Transverse colon (tissue), 4 donors: ENCODE measurements at regions not wholly inside any gene's neighbourhood (a gene's known extent, or its start where the extent isn't known, plus 50 kb on each side); places are given as distances from the start of the nearest gene placed in this dataset.

ENCODE experiments used
- DNase-seq: peaks from one replicate; pipeline ENCODE4 v3.0.0-alpha.2; 2019
- H3K27ac ChIP-seq, 4 donors: fragments of 200-600 bp; sonication (generic); 2 replicates each; pipeline ENCODE4 v1.5.1; 2016 to 2018; ENCODE audit warnings: inconsistent platforms in 4 of 4
- H3K27me3 ChIP-seq: fragments of 200-600 bp; sonication (generic); 2 replicates; pipeline ENCODE4 v1.5.1; 2017; ENCODE audit warnings: inconsistent platforms
- H3K36me3 ChIP-seq, 4 donors: fragments of 200-600 bp; sonication (generic); 2 replicates each; pipeline ENCODE4 v1.5.1; 2017 to 2019; ENCODE audit warnings: inconsistent platforms in 4 of 4
- H3K4me1 ChIP-seq, 4 donors: fragments of 200-600 bp; sonication (generic); 2 replicates each; pipeline ENCODE4 v1.5.1; 2017 to 2020; ENCODE audit warnings: inconsistent platforms in 4 of 4
- H3K4me3 ChIP-seq, 4 donors: fragments of 200-600 bp; sonication (generic); 1 replicate in 1 of 4; 2 replicates in 3 of 4; pipeline versions ENCODE4 v1.5.1 to v1.6.1; 2017 to 2019; ENCODE audit warnings: inconsistent platforms in 4 of 4
- H3K9me3 ChIP-seq, 2 donors: fragments of 200-600 bp; sonication (generic); 2 replicates each; pipeline ENCODE4 v1.5.1; 2017 to 2019; ENCODE audit warnings: inconsistent platforms in 2 of 2
- CTCF ChIP-seq, 5 experiments: fragments of 200-600 bp in 3 of 5; fragments of 450-650 bp in 2 of 5; sonication (generic) in 3 of 5; IDR thresholded peaks; 1 replicate in 2 of 5; 2 replicates in 3 of 5; pipeline ENCODE4 v1.5.1; 2016 to 2017; ENCODE audit warnings: antibody characterized with exemption in 5 of 5, inconsistent platforms in 3 of 5, mild to moderate bottlenecking in 2 of 5, moderate library complexity in 1 of 5
- EP300 ChIP-seq: sonication (generic); formaldehyde crosslinking; IDR thresholded peaks from one replicate; pipeline ENCODE4 v1.6.1; 2017; ENCODE audit warnings: antibody characterized with exemption, low read depth
- POLR2A ChIP-seq: fragments of 450-650 bp; IDR thresholded peaks from one replicate; pipeline ENCODE4 v1.6.1; 2016; ENCODE audit warnings: antibody characterized with exemption, mild to moderate bottlenecking, moderate library complexity
- POLR2AphosphoS5 ChIP-seq, 3 donors: sonication (generic); formaldehyde crosslinking; IDR thresholded peaks; one replicate each; pipeline ENCODE4 v1.6.1; 2016; ENCODE audit warnings: antibody characterized with exemption in 3 of 3
- WGBS, 2 donors: methylation state at CpG; one replicate each; pipeline ENCODE4 v1.1.5; 2018; ENCODE audit warnings: low coverage in 1 of 2; 5-methylcytosine and 5-hydroxymethylcytosine counted together
- in situ Hi-C, 4 donors: fragments of 200-750 bp; cut with MboI; loops; one replicate each; pipeline versions ENCODE4 v1.15.0 to v1.15.1; 2017; ENCODE audit warnings: low sequenced_read_pairs in 3 of 4, low pct_ligation_motif_present in 1 of 4, low pct_unique_long_range_greater_than_20kb in 1 of 4
- intact Hi-C: fragments of 100-400 bp; cut with DNase I; formaldehyde crosslinking; loops from one replicate; pipeline ENCODE4 v1.15.1; 2023; ENCODE audit warnings: low total_unique reads

DNA sequence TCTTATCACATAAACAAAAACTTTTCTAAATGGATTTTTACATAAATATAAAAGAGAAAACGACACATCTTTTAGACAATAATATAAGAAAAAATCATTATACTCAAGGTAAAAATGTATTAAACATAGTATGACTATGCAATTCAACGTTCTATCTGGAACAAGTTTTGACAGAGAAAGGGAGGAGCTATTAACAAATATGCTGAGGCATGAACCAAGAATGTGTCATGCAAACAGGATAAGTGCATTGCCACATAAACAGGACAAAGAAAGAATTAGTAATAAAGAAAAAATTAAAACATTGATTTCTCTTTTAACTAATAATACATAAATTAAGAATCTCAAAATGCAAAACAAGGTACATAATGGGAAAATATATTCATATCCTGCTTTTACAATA is 1353.4 kb upstream of the GJE1 start:
- in situ Hi-C loops: no loop called here
- Histone ChIP-seq H3K36me3 (no peaks in the 10 kb centered on the region), H3K4me1 (no peaks in the 10 kb centered on the region), H3K9me3 (no peaks in the 10 kb centered on the region), H3K27me3 (no peaks in the 10 kb centered on the region), H3K27ac (no peak overlapping the region), H3K4me3 (no peak overlapping the region)
- TF ChIP-seq EP300 (no peak), POLR2AphosphoS5 (IDR thresholded peaks at IDR 0.05) (no peak), CTCF (IDR thresholded peaks at IDR 0.05) (no peak), POLR2A (no peak)
- intact Hi-C loops: no loop called here
- no peak for DNase-seq
- 75 to 87% methylated on average over 2 of the region's 2 CpGs for WGBS, 2 donors

DNA sequence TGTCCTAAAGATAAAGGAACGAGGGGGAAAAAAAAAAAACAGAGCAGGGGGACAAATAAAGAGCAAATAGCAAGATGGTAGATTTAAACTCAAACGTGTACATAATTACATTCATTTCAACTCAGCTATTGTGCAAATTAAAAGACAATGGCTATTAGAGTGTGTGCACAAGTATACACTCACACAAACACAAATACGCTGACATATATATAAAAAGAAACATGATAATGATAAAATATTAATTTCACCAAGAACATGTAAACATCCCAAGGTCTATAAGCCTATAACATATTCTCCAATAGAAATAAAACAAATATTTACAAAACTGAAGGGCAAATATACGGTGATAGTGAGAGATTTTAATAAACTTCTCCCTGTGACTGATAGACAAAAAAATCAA is 1354.9 kb upstream of the GJE1 start:
- H3K4me1 ChIP-seq: no peaks in the 10 kb centered on the region
- intact Hi-C loops (no loop called here), in situ Hi-C loops (no loop called here)
- no peak for TF ChIP-seq EP300
- TF ChIP-seq POLR2A: no peak
- no peak for TF ChIP-seq POLR2AphosphoS5 (IDR thresholded peaks at IDR 0.05)
- TF ChIP-seq CTCF (IDR thresholded peaks at IDR 0.05): no peak
- no peaks in the 10 kb centered on the region for H3K9me3 ChIP-seq
- no peaks in the 10 kb centered on the region for H3K36me3 ChIP-seq
- no peaks in the 10 kb centered on the region for H3K27me3 ChIP-seq
- WGBS, 2 donors: 62 to 72% methylated on average over 3 to 4 of the region's 4 CpGs
- DNase-seq: no peak
- no peak overlapping the region for H3K4me3 ChIP-seq
- H3K27ac ChIP-seq: no peak overlapping the region

GRCh38 chr6:140775061-140775460 is 1357.7 kb upstream of the GJE1 start:
- no peak for DNase-seq
- in situ Hi-C loops (no loop called here), intact Hi-C loops (no loop called here)
- Histone ChIP-seq H3K9me3 (no peaks in the 10 kb centered on the region), H3K4me3 (no peak overlapping the region), H3K36me3 (no peaks in the 10 kb centered on the region), H3K4me1 (no peaks in the 10 kb centered on the region), H3K27me3 (no peaks in the 10 kb centered on the region), H3K27ac (no peak overlapping the region)
- TF ChIP-seq POLR2A (no peak), POLR2AphosphoS5 (IDR thresholded peaks at IDR 0.05) (no peak)
- 60 to 61% methylated on average over 3 of the region's 3 CpGs for WGBS, 2 donors

DNA sequence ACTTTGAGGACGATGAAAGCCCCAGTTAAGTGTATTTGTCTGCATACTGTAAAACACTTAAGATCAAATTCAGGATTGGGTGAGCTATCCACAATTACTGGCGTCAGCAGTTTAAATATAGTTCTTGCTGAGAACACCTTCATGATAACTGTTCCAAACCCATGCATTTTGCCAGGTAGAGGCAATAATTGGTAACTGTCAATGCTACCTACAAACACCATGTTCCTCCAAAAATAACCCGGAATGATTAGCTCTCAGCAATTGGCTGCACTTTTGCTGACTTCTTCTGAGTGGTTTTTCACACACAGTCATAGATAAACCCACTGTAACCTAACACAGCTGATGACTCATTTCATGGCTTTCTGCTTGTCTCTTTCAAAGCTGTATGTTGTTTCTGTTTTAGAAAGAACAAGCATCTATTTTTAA is 1358.6 kb upstream of the GJE1 start:
- 25 to 38% methylated on average over 1 to 3 of the region's 3 CpGs for WGBS, 2 donors
- in situ Hi-C loops (no loop called here), intact Hi-C loops (no loop called here)
- TF ChIP-seq CTCF (IDR thresholded peaks at IDR 0.05): no peak
- no peak for TF ChIP-seq POLR2AphosphoS5 (IDR thresholded peaks at IDR 0.05)
- TF ChIP-seq EP300: no peak
- no peak for TF ChIP-seq POLR2A
- Histone ChIP-seq H3K9me3 (no peaks in the 10 kb centered on the region), H3K27me3 (no peaks in the 10 kb centered on the region), H3K27ac (no peak overlapping the region), H3K36me3 (no peaks in the 10 kb centered on the region), H3K4me3 (no peak overlapping the region), H3K4me1 (no peaks in the 10 kb centered on the region)
- DNase-seq: no peak

DNA sequence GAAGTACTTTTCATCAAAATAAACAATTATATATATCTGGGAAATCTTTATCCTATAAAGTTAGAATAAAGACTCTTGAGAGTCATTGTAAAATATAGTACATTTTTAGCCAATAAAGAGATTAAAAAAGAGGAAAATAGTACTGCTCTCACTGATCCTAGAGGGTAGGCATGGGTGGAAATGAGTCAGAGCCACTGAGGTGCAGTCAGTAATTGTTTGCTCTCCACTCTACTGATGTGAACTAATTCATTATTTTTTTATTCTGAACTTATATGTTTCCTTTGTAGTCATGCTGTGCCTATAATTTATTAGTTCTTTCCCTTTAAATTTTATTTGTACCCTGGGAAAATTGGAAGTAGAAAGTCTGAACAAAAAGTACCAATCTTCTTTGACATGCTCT is 1359.4 kb upstream of the GJE1 start:
- Histone ChIP-seq H3K27ac (no peak overlapping the region), H3K27me3 (no peaks in the 10 kb centered on the region), H3K4me1 (no peaks in the 10 kb centered on the region), H3K4me3 (no peak overlapping the region), H3K36me3 (no peaks in the 10 kb centered on the region), H3K9me3 (peaks cover 0 to 5% of the 10 kb centered on the region in 2 donors)
- intact Hi-C loops: no loop called here
- in situ Hi-C loops: no loop called here
- TF ChIP-seq POLR2A (no peak), POLR2AphosphoS5 (IDR thresholded peaks at IDR 0.05) (no peak), EP300 (no peak), CTCF (IDR thresholded peaks at IDR 0.05) (no peak)
- DNase-seq: no peak
